ENCODE measurements at regions not wholly inside any gene's neighbourhood (a gene's known extent, or its start where the extent isn't known, plus 50 kb on each side); places are given as distances from the start of the nearest gene placed in this dataset.
"Not testable (repeated sequence)": the region's sequence is repeated elsewhere in the genome, so short reads cannot be mapped to it uniquely, and the experiment has no call there.

- DNase-seq (ENCODE audit: low read depth); H3K4me3 ChIP-seq (ENCODE audit: low read depth, low read length): not testable (repeated sequence)
Observed at GRCh38 chrX:125493004-125493403, 173.3 kb downstream of the TEX13C start.

- no peak overlapping the region for H3K4me3 ChIP-seq (ENCODE audit: low read depth, low read length)
Observed at GRCh38 chrX:125497667-125498066, 178.0 kb downstream of the TEX13C start.

GRCh38 chrX:125503769-125504168, 184.1 kb downstream of the TEX13C start:
- DNase-seq (ENCODE audit: low read depth): no peak
- no peak overlapping the region for H3K4me3 ChIP-seq (ENCODE audit: low read depth, low read length)

More at GRCh38 chrX:125497667-125498066, 178.0 kb downstream of the TEX13C start:
- DNase-seq (ENCODE audit: low read depth): no peak

- peak; percentile 26 for DNase-seq (ENCODE audit: low read depth)
- H3K4me3 ChIP-seq (ENCODE audit: low read depth, low read length): no peak overlapping the region
Observed at GRCh38 chrX:125505207-125505606, 185.5 kb downstream of the TEX13C start.

- peak; percentile 41 for DNase-seq (ENCODE audit: low read depth)
- H3K4me3 ChIP-seq (ENCODE audit: low read depth, low read length): no peak overlapping the region
Observed at GRCh38 chrX:125507119-125507518, 187.4 kb downstream of the TEX13C start.

- no peak overlapping the region for H3K4me3 ChIP-seq (ENCODE audit: low read depth, low read length)
- DNase-seq (ENCODE audit: low read depth): no peak
Observed at GRCh38 chrX:125520029-125520428, 200.4 kb downstream of the TEX13C start.

- H3K4me3 ChIP-seq (ENCODE audit: low read depth, low read length): no peak overlapping the region
- DNase-seq (ENCODE audit: low read depth): no peak
Observed at GRCh38 chrX:125522752-125523151, 203.1 kb downstream of the TEX13C start.

- no peak overlapping the region for H3K4me3 ChIP-seq (ENCODE audit: low read depth, low read length)
- no peak for DNase-seq (ENCODE audit: low read depth)
Observed at GRCh38 chrX:125532411-125533089, 212.9 kb downstream of the TEX13C start.

GRCh38 chrX:125533352-125533751, 213.7 kb downstream of the TEX13C start:
- no peak overlapping the region for H3K4me3 ChIP-seq (ENCODE audit: low read depth, low read length)
- DNase-seq (ENCODE audit: low read depth): no peak

GRCh38 chrX:125544031-125544660, 224.5 kb downstream of the TEX13C start:
- peak; percentile 80 for DNase-seq (ENCODE audit: low read depth)
- H3K4me3 ChIP-seq (ENCODE audit: low read depth, low read length): no peak overlapping the region

GRCh38 chrX:125544856-125545255, 225.2 kb downstream of the TEX13C start:
- DNase-seq (ENCODE audit: low read depth): no peak
- H3K4me3 ChIP-seq (ENCODE audit: low read depth, low read length): no peak overlapping the region

- DNase-seq (ENCODE audit: low read depth): no peak
- no peak overlapping the region for H3K4me3 ChIP-seq (ENCODE audit: low read depth, low read length)
Observed at GRCh38 chrX:125577479-125577878, 257.8 kb downstream of the TEX13C start.

- DNase-seq (ENCODE audit: low read depth): no peak
- H3K4me3 ChIP-seq (ENCODE audit: low read depth, low read length): no peak overlapping the region
Observed at GRCh38 chrX:125604448-125604847, 284.8 kb downstream of the TEX13C start.

GRCh38 chrX:125605145-125605544, 285.5 kb downstream of the TEX13C start:
- DNase-seq (ENCODE audit: low read depth): no peak
- no peak overlapping the region for H3K4me3 ChIP-seq (ENCODE audit: low read depth, low read length)

GRCh38 chrX:125614591-125615343, 295.1 kb downstream of the TEX13C start:
- not testable (repeated sequence) for H3K4me3 ChIP-seq (ENCODE audit: low read depth, low read length); DNase-seq (ENCODE audit: low read depth)

GRCh38 chrX:125620715-125621587, 301.3 kb downstream of the TEX13C start:
- H3K4me3 ChIP-seq (ENCODE audit: low read depth, low read length): no peak overlapping the region

GRCh38 chrX:125621588-125621927, 301.9 kb downstream of the TEX13C start:
- H3K4me3 ChIP-seq (ENCODE audit: low read depth, low read length): no peak overlapping the region
- no peak for DNase-seq (ENCODE audit: low read depth)

More at GRCh38 chrX:125620715-125621587, 301.3 kb downstream of the TEX13C start:
- DNase-seq (ENCODE audit: low read depth): no peak

GRCh38 chrX:125622899-125623298, 303.2 kb downstream of the TEX13C start:
- peak; percentile 58 for DNase-seq (ENCODE audit: low read depth)
- no peak overlapping the region for H3K4me3 ChIP-seq (ENCODE audit: low read depth, low read length)

- DNase-seq (ENCODE audit: low read depth): peak; percentile 62
- H3K4me3 ChIP-seq (ENCODE audit: low read depth, low read length): no peak overlapping the region
Observed at GRCh38 chrX:125627676-125628075, 308.0 kb downstream of the TEX13C start.

GRCh38 chrX:125628435-125628834, 308.8 kb downstream of the TEX13C start:
- no peak for DNase-seq (ENCODE audit: low read depth)
- no peak overlapping the region for H3K4me3 ChIP-seq (ENCODE audit: low read depth, low read length)
